Panc1 (cell line): ENCODE measurements at regions not wholly inside any gene's neighbourhood (a gene's known extent, or its start where the extent isn't known, plus 50 kb on each side); places are given as distances from the start of the nearest gene placed in this dataset.

Source experiments
- ATAC-seq: fragments of 200-7000 bp; cut with Tn5 transposase; 2 replicates; pipeline ENCODE4 v1.9.1; 2020; ENCODE audit warnings: mild to moderate bottlenecking, moderate library complexity
- BruUV-seq: library from RNA; stranded (reverse); fragments of 400-500 nt; replicated peaks from 2 replicates; lab custom pipeline; 2021; lab: Mats Ljungman, UMichigan
- CTCF ChIA-PET: fragments of 300-600 bp; sonication (Branson Sonifier 250); formaldehyde crosslinking; loops from one replicate; lab custom pipeline; 2022; ENCODE audit warnings: antibody characterized with exemption; lab: Charles Lee
- POLR2A ChIA-PET: fragments of 300-600 bp; sonication (Branson Sonifier 250); formaldehyde crosslinking; loops from one replicate; lab custom pipeline; 2022; ENCODE audit warnings: antibody characterized with exemption; lab: Charles Lee
- DNase-seq: peaks from one replicate; pipeline ENCODE4 v3.0.0-alpha.2; 2010; ENCODE audit warnings: low read depth, low spot score
- H3K27ac ChIP-seq: 2 replicates; pipeline ENCODE4 v1.5.1; 2011; ENCODE audit warnings: mild to moderate bottlenecking, low read length, inconsistent platforms
- H3K27me3 ChIP-seq: fragments of 200-500 bp; sonication (Bioruptor generic); 2 replicates; pipeline ENCODE4 v1.6.0; 2014; ENCODE audit warnings: low read length, inconsistent platforms; ENCODE audit not compliant: control insufficient read depth, insufficient read depth
- H3K36me3 ChIP-seq: fragments of 200-500 bp; sonication (Bioruptor generic); 2 replicates; pipeline ENCODE4 v1.5.1; 2014; ENCODE audit warnings: inconsistent platforms, mild to moderate bottlenecking, low read length, moderate library complexity; ENCODE audit not compliant: control insufficient read depth, insufficient read depth
- H3K4me1 ChIP-seq: 2 replicates; pipeline ENCODE4 v1.5.1; 2011; ENCODE audit warnings: inconsistent platforms, mild to moderate bottlenecking, low read length, moderate library complexity; ENCODE audit not compliant: control insufficient read depth, insufficient read depth
- H3K4me3 ChIP-seq, 2 experiments: 2 replicates each; pipeline ENCODE4 v1.5.1; 2011 to 2012; ENCODE audit warnings: low read depth in 2 of 2, low read length in 2 of 2, mild to moderate bottlenecking in 2 of 2, inconsistent platforms in 1 of 2, moderate library complexity in 1 of 2
- H3K9me3 ChIP-seq: fragments of 200-500 bp; sonication (Bioruptor generic); 2 replicates; pipeline ENCODE4 v1.5.1; 2014; ENCODE audit warnings: low read depth, mild to moderate bottlenecking, inconsistent platforms, low read length, moderate library complexity; ENCODE audit not compliant: control insufficient read depth, insufficient read depth
- CTCF ChIP-seq: fragments of 450-650 bp; IDR thresholded peaks from 2 replicates; pipeline ENCODE4 v1.5.1; 2017; ENCODE audit warnings: mild to moderate bottlenecking
- POLR2AphosphoS5 ChIP-seq: IDR thresholded peaks from 2 replicates; pipeline ENCODE4 v1.6.1; 2012; ENCODE audit warnings: mild to moderate bottlenecking, low read depth, low read length, moderate library complexity
- REST ChIP-seq, 2 experiments: IDR thresholded peaks; 2 replicates each; pipeline ENCODE4 v1.6.1; 2011 to 2012; ENCODE audit warnings: low read depth in 2 of 2, control low read depth in 1 of 2, low read length in 1 of 2, mild to moderate bottlenecking in 1 of 2, moderate library complexity in 1 of 2; ENCODE audit not compliant: insufficient read depth in 1 of 2
- SIN3A ChIP-seq: IDR thresholded peaks from 2 replicates; pipeline ENCODE4 v1.6.1; 2012; ENCODE audit warnings: low read depth, mild to moderate bottlenecking, low read length, moderate library complexity, borderline replicate concordance; ENCODE audit not compliant: insufficient read depth
- TCF7L2 ChIP-seq: IDR thresholded peaks from 2 replicates; pipeline ENCODE4 v1.6.1; 2011; ENCODE audit warnings: mild to moderate bottlenecking, low read depth, low read length, inconsistent platforms
- in situ Hi-C: cut with HindIII; loops from 2 replicates; pipeline ENCODE4 v1.10.0; 2016; ENCODE audit warnings: low sequenced_read_pairs, low pct_unique_long_range_greater_than_20kb
- intact Hi-C: fragments of 100-400 bp; cut with micrococcal nuclease; formaldehyde crosslinking; loops from one replicate; pipeline ENCODE4 v1.10.0; 2022; ENCODE audit not compliant: unreplicated experiment

GRCh38 chr14:45970621-45971020 lies 681.0 kb downstream of the RPL10L start:
- ChIA-PET CTCF (no interaction called here), POLR2A (no interaction called here)
- H3K9me3 ChIP-seq: no peaks in the 10 kb centered on the region; the same call in 1 of the 2 replicates
- H3K27me3 ChIP-seq: no peaks in the 10 kb centered on the region
- no TSS peak for BruUV-seq
- ATAC-seq (no peak), DNase-seq (no peak)
- in situ Hi-C loops: no loop called here
- intact Hi-C loops: no loop called here
- H3K4me1 ChIP-seq: no peaks in the 10 kb centered on the region
- no peaks in the 10 kb centered on the region for H3K36me3 ChIP-seq
- no peak overlapping the region for H3K27ac ChIP-seq
- TF ChIP-seq POLR2AphosphoS5 (no peak), REST (IDR thresholded peaks at IDR 0.05; ENCODE audit: insufficient read depth in 1 of 2, low read depth in 2 of 2, low read length in 1 of 2) (no peak), CTCF (no peak), TCF7L2 (no peak), SIN3A (no peak)
- H3K4me3 ChIP-seq: no peak overlapping the region

- POLR2A ChIA-PET: no interaction called here
- H3K4me3 ChIP-seq: no peak overlapping the region
- H3K27me3 ChIP-seq: no peaks in the 10 kb centered on the region
- H3K36me3 ChIP-seq: no peaks in the 10 kb centered on the region
- no peaks in the 10 kb centered on the region for H3K4me1 ChIP-seq
- DNase-seq (no peak), ATAC-seq (no peak)
- intact Hi-C loops (no loop called here), in situ Hi-C loops (no loop called here)
- H3K27ac ChIP-seq: no peak overlapping the region
- no peak for TF ChIP-seq REST (IDR thresholded peaks at IDR 0.05; ENCODE audit: insufficient read depth in 1 of 2, low read depth in 2 of 2, low read length in 1 of 2)
- BruUV-seq: no TSS peak
- no peaks in the 10 kb centered on the region; the same call in 1 of the 2 replicates for H3K9me3 ChIP-seq
- CTCF ChIA-PET: no interaction called here
Observed at GRCh38 chr14:45968037-45968436, 683.5 kb downstream of the RPL10L start.
